ENCODE measurements at regions not wholly inside any gene's neighbourhood (a gene's known extent, or its start where the extent isn't known, plus 50 kb on each side); places are given as distances from the start of the nearest gene placed in this dataset.

GRCh38 chr4:111013846-111014245 lies 391.0 kb upstream of the PITX2 start:
- 69% methylated on average over 3 of the region's 7 CpGs for WGBS (ENCODE audit: insufficient coverage)
- DNase-seq = no peak
- H3K9me3 ChIP-seq (replicated peaks; ENCODE audit: control insufficient read depth, low read depth, low read length) = no peaks in the 10 kb centered on the region
- no peaks in the 10 kb centered on the region for H3K36me3 ChIP-seq (ENCODE audit: control insufficient read depth, insufficient read depth, low read length)
- H3K4me3 ChIP-seq (ENCODE audit: low read length) = no peak overlapping the region
- H3K27me3 ChIP-seq (ENCODE audit: control insufficient read depth, insufficient read depth, low read length) = no peaks in the 10 kb centered on the region
- H3K27ac ChIP-seq (ENCODE audit: low read length) = no peak overlapping the region
- H3K4me1 ChIP-seq (ENCODE audit: control insufficient read depth, insufficient read depth, low read length) = no peaks in the 10 kb centered on the region

DNA sequence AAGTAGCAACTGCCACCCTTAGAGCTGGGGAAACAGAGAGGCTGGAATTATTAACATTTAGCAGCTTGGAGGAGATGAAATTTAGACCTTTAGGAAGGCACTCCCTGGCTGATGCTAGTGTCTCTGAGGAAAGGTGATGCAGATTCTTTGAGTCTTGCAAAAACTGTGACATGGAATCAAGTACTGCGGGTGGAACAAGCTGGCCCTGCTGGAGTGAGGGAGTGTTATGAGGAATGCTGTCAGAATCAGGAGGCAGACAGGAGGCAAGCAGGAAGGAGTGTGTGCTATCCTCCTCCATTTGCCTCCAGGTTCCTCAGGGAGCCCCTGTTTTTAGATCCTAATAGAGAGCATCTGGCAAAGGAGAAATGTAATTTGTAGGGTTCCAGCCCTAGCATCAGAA lies 391.7 kb upstream of the PITX2 start:
- H3K9me3 ChIP-seq (replicated peaks; ENCODE audit: control insufficient read depth, low read depth, low read length) = no peaks in the 10 kb centered on the region
- H3K27ac ChIP-seq (ENCODE audit: low read length) = no peak overlapping the region
- H3K36me3 ChIP-seq (ENCODE audit: control insufficient read depth, insufficient read depth, low read length) = no peaks in the 10 kb centered on the region
- 78% methylated on average over 1 of the region's 1 CpG for WGBS (ENCODE audit: insufficient coverage)
- no peaks in the 10 kb centered on the region for H3K27me3 ChIP-seq (ENCODE audit: control insufficient read depth, insufficient read depth, low read length)
- no peak for DNase-seq
- no peaks in the 10 kb centered on the region for H3K4me1 ChIP-seq (ENCODE audit: control insufficient read depth, insufficient read depth, low read length)
- H3K4me3 ChIP-seq (ENCODE audit: low read length) = no peak overlapping the region

DNA sequence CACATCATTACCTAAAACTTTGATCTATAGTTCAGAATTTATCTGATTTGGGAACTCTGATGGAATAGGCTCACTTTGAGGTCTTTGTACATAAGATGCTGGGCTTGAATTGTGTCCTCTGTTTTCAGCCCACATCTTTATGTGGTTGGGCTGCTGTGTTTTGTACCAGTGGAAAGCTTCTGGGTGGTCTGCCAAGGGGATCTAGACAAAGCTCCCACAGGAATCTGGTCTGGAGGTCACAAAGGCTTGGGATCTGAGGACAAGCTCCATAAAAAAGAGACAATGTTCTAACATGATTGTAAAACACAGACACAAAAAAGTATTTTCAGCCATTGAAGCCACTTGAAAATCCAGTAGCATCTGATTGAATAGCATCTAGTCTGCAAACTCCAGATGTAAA lies 393.5 kb upstream of the PITX2 start:
- no peak overlapping the region for H3K27ac ChIP-seq (ENCODE audit: low read length)
- no peaks in the 10 kb centered on the region for H3K36me3 ChIP-seq (ENCODE audit: control insufficient read depth, insufficient read depth, low read length)
- no peaks in the 10 kb centered on the region for H3K9me3 ChIP-seq (replicated peaks; ENCODE audit: control insufficient read depth, low read depth, low read length)
- no peaks in the 10 kb centered on the region for H3K27me3 ChIP-seq (ENCODE audit: control insufficient read depth, insufficient read depth, low read length)
- DNase-seq = no peak
- H3K4me3 ChIP-seq (ENCODE audit: low read length) = no peak overlapping the region
- no peaks in the 10 kb centered on the region for H3K4me1 ChIP-seq (ENCODE audit: control insufficient read depth, insufficient read depth, low read length)

GRCh38 chr4:111018216-111018615 lies 395.3 kb upstream of the PITX2 start:
- peak; percentile 13 for DNase-seq

DNA sequence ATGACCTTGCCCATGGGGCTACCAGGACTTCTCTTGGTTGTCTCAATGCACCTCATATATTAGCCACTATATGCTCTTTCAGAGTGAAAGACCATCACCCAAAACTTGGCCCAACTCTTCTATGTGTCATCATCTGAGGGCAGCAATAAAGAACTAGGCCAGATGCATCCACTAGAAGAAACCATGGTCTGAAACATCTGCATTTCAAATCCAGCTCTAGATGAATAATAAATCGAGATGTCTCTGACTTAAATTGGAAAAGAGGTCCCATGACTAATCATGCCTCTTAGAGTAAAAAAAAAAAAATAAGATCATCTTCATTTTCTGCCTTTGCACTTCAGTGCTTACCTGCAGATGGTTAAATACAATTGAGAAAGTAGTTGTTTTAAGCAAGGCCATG lies 397.6 kb upstream of the PITX2 start:
- Histone ChIP-seq H3K27me3 (ENCODE audit: control insufficient read depth, insufficient read depth, low read length) (no peaks in the 10 kb centered on the region), H3K27ac (ENCODE audit: low read length) (no peak overlapping the region), H3K4me1 (ENCODE audit: control insufficient read depth, insufficient read depth, low read length) (no peaks in the 10 kb centered on the region), H3K9me3 (replicated peaks; ENCODE audit: control insufficient read depth, low read depth, low read length) (no peaks in the 10 kb centered on the region), H3K36me3 (ENCODE audit: control insufficient read depth, insufficient read depth, low read length) (no peaks in the 10 kb centered on the region), H3K4me3 (ENCODE audit: low read length) (no peak overlapping the region)
- DNase-seq = no peak
- no CpG with 5 or more reads among the region's 1 CpG for WGBS (ENCODE audit: insufficient coverage)

More at GRCh38 chr4:111018216-111018615, 395.3 kb upstream of the PITX2 start:
- Histone ChIP-seq H3K4me1 (ENCODE audit: control insufficient read depth, insufficient read depth, low read length) (no peaks in the 10 kb centered on the region), H3K36me3 (ENCODE audit: control insufficient read depth, insufficient read depth, low read length) (no peaks in the 10 kb centered on the region), H3K4me3 (ENCODE audit: low read length) (no peak overlapping the region), H3K27ac (ENCODE audit: low read length) (no peak overlapping the region), H3K27me3 (ENCODE audit: control insufficient read depth, insufficient read depth, low read length) (no peaks in the 10 kb centered on the region), H3K9me3 (replicated peaks; ENCODE audit: control insufficient read depth, low read depth, low read length) (no peaks in the 10 kb centered on the region)
- 57% methylated on average over 1 of the region's 4 CpGs for WGBS (ENCODE audit: insufficient coverage)

DNA sequence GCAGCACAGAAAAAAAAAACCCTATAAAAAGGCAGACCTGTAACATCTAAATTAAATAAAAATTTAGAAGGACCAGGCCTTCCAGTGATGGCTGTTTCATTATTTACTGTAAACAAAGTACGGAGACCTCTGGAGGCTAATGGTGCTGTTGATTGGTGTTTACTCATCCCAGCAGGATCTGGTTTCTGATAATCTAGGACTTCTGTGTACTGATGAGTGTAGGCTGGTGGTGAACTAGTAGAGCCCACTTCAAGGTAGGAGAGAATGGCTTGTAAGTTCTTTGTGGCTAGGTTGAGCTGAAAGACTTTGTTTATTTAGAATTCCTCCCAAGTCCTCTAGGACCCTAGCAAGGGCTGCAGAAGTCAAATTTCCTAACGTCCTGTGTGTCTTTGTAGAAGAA lies 398.1 kb upstream of the PITX2 start:
- no peaks in the 10 kb centered on the region for H3K27me3 ChIP-seq (ENCODE audit: control insufficient read depth, insufficient read depth, low read length)
- no peak for DNase-seq
- no peak overlapping the region for H3K27ac ChIP-seq (ENCODE audit: low read length)
- H3K9me3 ChIP-seq (replicated peaks; ENCODE audit: control insufficient read depth, low read depth, low read length) = no peaks in the 10 kb centered on the region
- no peaks in the 10 kb centered on the region for H3K4me1 ChIP-seq (ENCODE audit: control insufficient read depth, insufficient read depth, low read length)
- WGBS (ENCODE audit: insufficient coverage) = 80% methylated on average over 1 of the region's 2 CpGs
- H3K36me3 ChIP-seq (ENCODE audit: control insufficient read depth, insufficient read depth, low read length) = no peaks in the 10 kb centered on the region
- H3K4me3 ChIP-seq (ENCODE audit: low read length) = no peak overlapping the region

DNA sequence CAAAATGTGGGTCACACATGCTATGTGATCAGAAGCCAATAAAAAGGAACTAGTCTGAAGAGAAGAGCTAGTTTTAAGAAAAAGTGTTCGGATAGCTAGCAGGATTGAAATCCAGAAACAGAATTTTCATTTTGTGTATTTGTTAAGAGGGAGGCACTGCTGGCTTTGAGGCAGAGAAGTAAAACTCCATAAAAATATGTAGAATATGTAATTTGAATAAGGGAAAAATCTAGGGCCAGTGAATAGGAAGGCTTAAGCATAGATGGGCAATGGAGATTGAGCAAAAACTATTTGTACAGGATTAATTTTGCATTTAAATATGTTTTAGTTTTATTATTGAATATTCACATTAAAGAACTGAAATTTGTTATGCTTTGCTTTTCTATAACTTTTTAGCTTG lies 399.9 kb upstream of the PITX2 start:
- no peaks in the 10 kb centered on the region for H3K36me3 ChIP-seq (ENCODE audit: control insufficient read depth, insufficient read depth, low read length)
- H3K27ac ChIP-seq (ENCODE audit: low read length) = no peak overlapping the region
- H3K27me3 ChIP-seq (ENCODE audit: control insufficient read depth, insufficient read depth, low read length) = no peaks in the 10 kb centered on the region
- no peak overlapping the region for H3K4me3 ChIP-seq (ENCODE audit: low read length)
- H3K9me3 ChIP-seq (replicated peaks; ENCODE audit: control insufficient read depth, low read depth, low read length) = no peaks in the 10 kb centered on the region
- no peaks in the 10 kb centered on the region for H3K4me1 ChIP-seq (ENCODE audit: control insufficient read depth, insufficient read depth, low read length)
- DNase-seq = no peak
- WGBS (ENCODE audit: insufficient coverage) = 100% methylated on average over 1 of the region's 1 CpG

GRCh38 chr4:111027526-111027925 lies 404.6 kb upstream of the PITX2 start:
- no CpG with 5 or more reads among the region's 1 CpG for WGBS (ENCODE audit: insufficient coverage)
- Histone ChIP-seq H3K36me3 (ENCODE audit: control insufficient read depth, insufficient read depth, low read length) (no peaks in the 10 kb centered on the region), H3K4me1 (ENCODE audit: control insufficient read depth, insufficient read depth, low read length) (no peaks in the 10 kb centered on the region), H3K4me3 (ENCODE audit: low read length) (no peak overlapping the region), H3K27me3 (ENCODE audit: control insufficient read depth, insufficient read depth, low read length) (no peaks in the 10 kb centered on the region), H3K27ac (ENCODE audit: low read length) (no peak overlapping the region), H3K9me3 (replicated peaks; ENCODE audit: control insufficient read depth, low read depth, low read length) (no peaks in the 10 kb centered on the region)
- no peak for DNase-seq

DNA sequence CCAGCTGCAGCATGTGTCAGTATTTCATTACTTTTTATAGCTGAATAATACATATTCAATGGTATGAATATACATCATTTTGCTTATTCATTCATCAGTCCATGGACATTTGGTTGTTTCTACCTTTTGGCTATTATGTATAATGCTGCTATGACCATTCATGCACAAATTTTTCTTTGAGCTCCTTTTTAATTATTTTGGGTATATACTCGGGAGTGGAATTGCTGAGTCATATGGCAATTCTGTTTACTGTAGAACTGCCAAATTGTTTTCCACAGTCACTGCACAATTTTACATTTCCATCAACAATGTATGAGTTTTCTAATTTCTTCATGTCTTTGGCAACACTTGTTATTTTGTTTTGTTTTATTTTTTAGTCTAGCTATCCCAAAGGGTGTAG lies 405.9 kb upstream of the PITX2 start:
- no peak overlapping the region for H3K4me3 ChIP-seq (ENCODE audit: low read length)
- no peaks in the 10 kb centered on the region for H3K4me1 ChIP-seq (ENCODE audit: control insufficient read depth, insufficient read depth, low read length)
- H3K36me3 ChIP-seq (ENCODE audit: control insufficient read depth, insufficient read depth, low read length) = no peaks in the 10 kb centered on the region
- no peak for DNase-seq
- no peak overlapping the region for H3K27ac ChIP-seq (ENCODE audit: low read length)
- no peaks in the 10 kb centered on the region for H3K9me3 ChIP-seq (replicated peaks; ENCODE audit: control insufficient read depth, low read depth, low read length)
- H3K27me3 ChIP-seq (ENCODE audit: control insufficient read depth, insufficient read depth, low read length) = no peaks in the 10 kb centered on the region
- no CpG with 5 or more reads among the region's 1 CpG for WGBS (ENCODE audit: insufficient coverage)

GRCh38 chr4:111031001-111031579 lies 408.2 kb upstream of the PITX2 start:
- H3K27ac ChIP-seq (ENCODE audit: low read length) = no peak overlapping the region
- no peaks in the 10 kb centered on the region for H3K36me3 ChIP-seq (ENCODE audit: control insufficient read depth, insufficient read depth, low read length)
- no peaks in the 10 kb centered on the region for H3K4me1 ChIP-seq (ENCODE audit: control insufficient read depth, insufficient read depth, low read length)
- H3K27me3 ChIP-seq (ENCODE audit: control insufficient read depth, insufficient read depth, low read length) = no peaks in the 10 kb centered on the region
- no peaks in the 10 kb centered on the region for H3K9me3 ChIP-seq (replicated peaks; ENCODE audit: control insufficient read depth, low read depth, low read length)
- DNase-seq = no peak
- no peak overlapping the region for H3K4me3 ChIP-seq (ENCODE audit: low read length)
- no CpG with 5 or more reads among the region's 1 CpG for WGBS (ENCODE audit: insufficient coverage)

DNA sequence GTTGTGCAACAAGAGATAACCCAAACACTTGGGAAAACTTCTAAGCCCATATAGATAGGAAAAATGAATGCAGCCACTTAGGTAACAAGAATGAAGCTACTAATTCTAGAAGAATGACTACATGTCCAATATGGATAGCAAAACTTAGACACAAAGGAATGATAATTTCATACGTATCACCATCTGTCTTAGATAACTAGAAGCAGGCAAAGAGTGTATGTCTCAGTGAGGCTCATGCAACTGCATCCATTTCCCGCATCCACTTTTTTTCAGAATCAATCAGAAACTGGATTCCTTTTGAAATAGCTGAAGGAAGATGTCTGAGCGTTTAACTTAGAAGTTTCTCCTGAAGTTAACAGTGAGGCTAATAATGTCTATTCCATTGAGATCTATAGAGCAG lies 408.7 kb upstream of the PITX2 start:
- H3K27ac ChIP-seq (ENCODE audit: low read length) = no peak overlapping the region
- H3K9me3 ChIP-seq (replicated peaks; ENCODE audit: control insufficient read depth, low read depth, low read length) = no peaks in the 10 kb centered on the region
- no CpG with 5 or more reads among the region's 3 CpGs for WGBS (ENCODE audit: insufficient coverage)
- DNase-seq = no peak
- H3K4me1 ChIP-seq (ENCODE audit: control insufficient read depth, insufficient read depth, low read length) = no peaks in the 10 kb centered on the region
- H3K4me3 ChIP-seq (ENCODE audit: low read length) = no peak overlapping the region
- no peaks in the 10 kb centered on the region for H3K27me3 ChIP-seq (ENCODE audit: control insufficient read depth, insufficient read depth, low read length)
- no peaks in the 10 kb centered on the region for H3K36me3 ChIP-seq (ENCODE audit: control insufficient read depth, insufficient read depth, low read length)
